Ascending aorta (tissue), 2 donors: ENCODE measurements at regions not wholly inside any gene's neighbourhood (a gene's known extent, or its start where the extent isn't known, plus 50 kb on each side); places are given as distances from the start of the nearest gene placed in this dataset.

Experiments used
- DNase-seq, 2 donors: peaks; one replicate each; pipeline ENCODE4 v3.0.0-alpha.2; 2019; ENCODE audit warnings: low spot score in 2 of 2
- H3K27ac ChIP-seq, 2 donors: fragments of 200-600 bp; sonication (generic); one replicate each; pipeline ENCODE4 v1.5.1; 2016 to 2017; ENCODE audit warnings: mild to moderate bottlenecking in 1 of 2
- H3K27me3 ChIP-seq: fragments of 200-600 bp; sonication (generic); one replicate; pipeline ENCODE4 v1.5.1; 2017
- H3K36me3 ChIP-seq, 2 donors: fragments of 200-600 bp; sonication (generic); one replicate each; pipeline ENCODE4 v1.5.1; 2016
- H3K4me1 ChIP-seq, 2 donors: fragments of 200-600 bp; sonication (generic); one replicate each; pipeline ENCODE4 v1.5.1; 2016 to 2017; ENCODE audit warnings: mild to moderate bottlenecking in 1 of 2
- H3K4me3 ChIP-seq, 2 donors: fragments of 200-600 bp; sonication (generic); one replicate each; pipeline ENCODE4 v1.5.1; 2016 to 2017; ENCODE audit warnings: mild to moderate bottlenecking in 1 of 2
- H3K9me3 ChIP-seq, 2 donors: fragments of 200-600 bp; sonication (generic); one replicate each; pipeline ENCODE4 v1.5.1; 2016
- intact Hi-C: fragments of 100-400 bp; cut with DNase I; formaldehyde crosslinking; loops from one replicate; pipeline ENCODE4 v1.15.1; 2023
- TF ChIP-seq, protein P1 (sequence below), 3 experiments: fragments of 200-600 bp in 2 of 3; fragments of 450-650 bp in 1 of 3; sonication (generic) in 2 of 3; IDR thresholded peaks; one replicate each; pipeline ENCODE4 v1.5.1; 2016 to 2019; ENCODE audit warnings: antibody characterized with exemption in 3 of 3, mild to moderate bottlenecking in 1 of 3, moderate library complexity in 1 of 3

DNA sequence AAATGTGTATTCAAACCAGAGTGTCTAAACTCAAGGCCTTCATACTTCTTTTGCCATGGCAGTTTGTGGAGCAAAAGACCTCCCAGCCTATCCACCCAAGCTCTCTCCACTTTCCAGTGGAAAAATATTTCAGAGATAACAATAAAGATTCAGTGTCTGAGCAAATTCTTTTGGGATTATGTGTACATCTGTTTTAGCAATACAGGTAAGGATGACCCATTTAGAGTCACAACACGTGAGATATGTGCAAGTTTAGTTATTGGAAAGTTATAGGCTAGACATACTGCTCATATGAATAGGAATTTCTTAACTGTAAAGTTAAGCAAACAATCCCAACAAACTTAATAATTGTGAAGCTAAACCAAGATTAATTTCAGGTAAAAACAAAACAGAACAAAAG, 174.5 kb upstream of the LRIG1 start:
- intact Hi-C loops, result no loop called here
- Histone ChIP-seq H3K27me3 (no peaks in the 10 kb centered on the region), H3K27ac (no peak overlapping the region), H3K9me3 (no peaks in the 10 kb centered on the region), H3K36me3 (no peaks in the 10 kb centered on the region), H3K4me3 (no peak overlapping the region), H3K4me1 (no peaks in the 10 kb centered on the region)
- no peak for DNase-seq
- TF ChIP-seq, protein P1, sequence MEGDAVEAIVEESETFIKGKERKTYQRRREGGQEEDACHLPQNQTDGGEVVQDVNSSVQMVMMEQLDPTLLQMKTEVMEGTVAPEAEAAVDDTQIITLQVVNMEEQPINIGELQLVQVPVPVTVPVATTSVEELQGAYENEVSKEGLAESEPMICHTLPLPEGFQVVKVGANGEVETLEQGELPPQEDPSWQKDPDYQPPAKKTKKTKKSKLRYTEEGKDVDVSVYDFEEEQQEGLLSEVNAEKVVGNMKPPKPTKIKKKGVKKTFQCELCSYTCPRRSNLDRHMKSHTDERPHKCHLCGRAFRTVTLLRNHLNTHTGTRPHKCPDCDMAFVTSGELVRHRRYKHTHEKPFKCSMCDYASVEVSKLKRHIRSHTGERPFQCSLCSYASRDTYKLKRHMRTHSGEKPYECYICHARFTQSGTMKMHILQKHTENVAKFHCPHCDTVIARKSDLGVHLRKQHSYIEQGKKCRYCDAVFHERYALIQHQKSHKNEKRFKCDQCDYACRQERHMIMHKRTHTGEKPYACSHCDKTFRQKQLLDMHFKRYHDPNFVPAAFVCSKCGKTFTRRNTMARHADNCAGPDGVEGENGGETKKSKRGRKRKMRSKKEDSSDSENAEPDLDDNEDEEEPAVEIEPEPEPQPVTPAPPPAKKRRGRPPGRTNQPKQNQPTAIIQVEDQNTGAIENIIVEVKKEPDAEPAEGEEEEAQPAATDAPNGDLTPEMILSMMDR (IDR thresholded peaks at IDR 0.05), result no peak

DNA sequence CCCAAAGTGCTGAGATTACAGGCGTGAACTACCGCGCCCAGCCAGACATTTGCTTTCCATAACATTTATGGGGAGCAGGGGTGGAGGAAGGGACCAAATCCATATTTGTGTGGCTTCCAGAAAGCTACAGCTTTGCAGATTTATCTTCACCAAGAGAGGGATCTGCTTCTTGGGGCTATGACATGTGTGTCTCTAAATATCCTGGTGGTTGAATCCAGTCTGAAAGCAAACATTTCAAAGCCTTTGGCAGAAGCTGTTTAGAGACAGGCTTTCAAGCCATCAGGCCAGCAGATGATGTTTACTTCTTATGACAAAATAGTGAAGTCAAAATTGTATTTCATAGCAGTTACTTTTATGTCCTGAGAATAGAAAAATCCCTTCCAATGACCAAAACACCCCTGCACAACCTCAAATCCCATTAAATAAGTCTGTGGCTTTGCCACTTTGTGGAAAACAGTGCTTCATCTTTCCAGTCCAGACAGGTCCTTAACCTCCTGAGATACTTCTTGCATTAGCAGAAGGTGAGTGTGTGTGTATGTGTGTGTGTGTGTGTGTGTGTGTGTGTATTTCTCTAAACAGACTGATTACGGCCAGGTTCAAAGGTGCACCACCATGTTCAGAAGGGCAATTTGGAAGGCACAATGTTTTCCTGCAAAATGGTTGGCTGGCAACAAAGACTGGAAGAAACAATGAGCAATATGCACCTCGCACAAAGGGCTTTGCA, 191.4 kb upstream of the LRIG1 start:
- Histone ChIP-seq H3K4me3 (no peak overlapping the region), H3K36me3 (no peaks in the 10 kb centered on the region), H3K27ac (no peak overlapping the region), H3K9me3 (no peaks in the 10 kb centered on the region), H3K27me3 (no peaks in the 10 kb centered on the region), H3K4me1 (no peaks in the 10 kb centered on the region)
- TF ChIP-seq, protein P1 (IDR thresholded peaks at IDR 0.05), result no peak
- intact Hi-C loops, result no loop called here
- no peak for DNase-seq

DNA sequence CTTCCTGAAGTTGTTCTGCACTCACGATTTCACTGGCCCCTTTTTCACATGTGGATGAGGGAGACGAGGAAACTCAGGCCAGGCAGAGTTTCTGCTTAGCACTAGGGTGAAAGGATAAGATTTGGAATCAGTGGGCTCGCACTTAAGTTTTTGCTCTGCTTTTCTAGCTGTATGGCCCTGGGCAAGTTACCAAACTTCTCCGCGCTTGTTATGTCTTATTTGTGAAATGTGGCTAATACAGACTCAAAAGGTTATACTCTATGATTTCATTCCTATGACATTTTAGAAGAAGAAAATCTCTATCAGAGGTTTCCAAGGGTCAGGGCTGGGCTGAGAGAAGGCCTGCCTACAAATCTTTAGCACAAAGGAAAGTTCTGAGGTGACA, 191.9 kb upstream of the LRIG1 start:
- intact Hi-C loops, result no loop called here
- no peaks in the 10 kb centered on the region for H3K4me1 ChIP-seq
- no peak for DNase-seq
- H3K9me3 ChIP-seq, result no peaks in the 10 kb centered on the region
- TF ChIP-seq, protein P1 (IDR thresholded peaks at IDR 0.05), result no peak
- no peak overlapping the region for H3K4me3 ChIP-seq
- no peaks in the 10 kb centered on the region for H3K36me3 ChIP-seq
- H3K27ac ChIP-seq, result no peak overlapping the region
- no peaks in the 10 kb centered on the region for H3K27me3 ChIP-seq

DNA sequence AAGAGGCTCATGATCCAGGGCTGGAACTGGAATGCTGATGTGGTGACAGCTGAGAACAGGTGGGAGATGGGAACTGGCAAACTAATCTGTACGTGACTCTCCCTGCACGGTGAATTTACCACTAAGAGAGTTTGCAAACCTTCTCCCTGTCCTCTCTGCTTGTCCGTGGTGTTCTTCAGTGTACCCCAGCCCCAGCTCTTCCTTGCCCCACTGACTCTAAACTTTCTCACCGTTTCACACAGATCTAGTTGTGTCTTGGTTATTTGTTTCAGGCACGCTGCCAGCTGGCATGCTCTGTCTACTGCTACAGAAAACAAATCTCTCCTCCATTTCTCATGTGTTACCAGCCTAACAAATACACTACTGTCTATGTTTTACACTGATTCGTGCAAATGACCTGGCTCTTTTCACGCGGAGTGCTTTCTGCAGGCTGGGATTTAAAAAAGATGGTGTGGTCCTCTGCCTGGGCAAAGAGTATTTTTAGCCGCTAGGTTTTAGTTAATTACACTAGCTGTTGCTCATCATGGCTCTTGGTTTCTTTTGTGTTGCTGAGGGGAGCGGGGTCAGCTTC, 192.7 kb upstream of the LRIG1 start:
- H3K27ac ChIP-seq, result no peak overlapping the region
- no peaks in the 10 kb centered on the region for H3K36me3 ChIP-seq
- intact Hi-C loops, result no loop called here
- H3K4me3 ChIP-seq, result no peak overlapping the region
- no peaks in the 10 kb centered on the region for H3K27me3 ChIP-seq
- no peak for DNase-seq
- H3K4me1 ChIP-seq, result no peaks in the 10 kb centered on the region
- H3K9me3 ChIP-seq, result no peaks in the 10 kb centered on the region
- TF ChIP-seq, protein P1 (IDR thresholded peaks at IDR 0.05), result no peak

DNA sequence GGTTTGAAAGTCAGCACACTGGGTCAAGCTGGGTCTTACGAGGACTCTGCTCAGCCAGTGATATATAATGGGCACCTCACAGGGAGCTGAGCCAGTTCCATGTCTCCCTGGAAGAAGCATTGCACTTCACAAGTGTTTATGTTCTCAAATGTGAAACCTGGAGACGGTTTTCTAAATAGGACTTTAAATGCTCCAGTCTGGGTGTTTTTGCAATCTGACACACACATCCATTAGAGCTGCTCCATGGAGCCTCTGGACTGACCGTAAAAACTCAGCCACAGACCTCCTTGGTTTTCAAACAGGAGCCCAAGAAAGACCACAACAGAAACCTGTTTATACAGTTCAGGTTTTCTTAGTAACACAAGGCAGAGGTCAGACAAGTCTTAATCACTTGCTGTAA, 201.3 kb upstream of the LRIG1 start:
- Histone ChIP-seq H3K4me1 (no peaks in the 10 kb centered on the region), H3K27ac (no peak overlapping the region), H3K36me3 (no peaks in the 10 kb centered on the region), H3K9me3 (no peaks in the 10 kb centered on the region), H3K27me3 (no peaks in the 10 kb centered on the region), H3K4me3 (no peak overlapping the region)
- intact Hi-C loops, result no loop called here
- TF ChIP-seq, protein P1 (IDR thresholded peaks at IDR 0.05), result no peak
- DNase-seq, result no peak
